ENCODE measurements at regions not wholly inside any gene's neighbourhood (a gene's known extent, or its start where the extent isn't known, plus 50 kb on each side); places are given as distances from the start of the nearest gene placed in this dataset.

DNA sequence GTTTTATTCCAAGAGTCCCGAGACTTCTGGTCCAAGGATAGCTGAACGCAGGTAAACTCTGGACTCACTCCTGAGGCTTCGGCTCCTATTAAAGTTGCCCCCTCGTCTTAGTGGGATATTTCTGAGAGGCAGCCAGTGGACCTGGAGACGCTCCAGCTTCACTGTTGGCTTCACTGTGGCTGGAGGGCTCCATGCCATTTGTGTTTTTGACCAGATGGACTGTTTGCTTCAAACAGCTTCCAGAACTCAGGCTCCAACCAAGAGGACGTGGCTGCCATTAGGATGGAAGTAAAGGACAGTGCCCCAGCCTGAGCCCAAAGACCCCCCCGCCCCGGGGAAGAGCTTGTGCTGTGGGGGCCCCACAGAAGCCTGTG, 94.4 kb upstream of the LDAH start:
- Mint-ChIP-seq H3K4me3 (no peak overlapping the region), H3K9me3 (no peaks in the 10 kb centered on the region)
- TF ChIP-seq CTCF (IDR thresholded peaks at IDR 0.05; ENCODE audit: unreplicated experiment in 3 of 3) = no peak

DNA sequence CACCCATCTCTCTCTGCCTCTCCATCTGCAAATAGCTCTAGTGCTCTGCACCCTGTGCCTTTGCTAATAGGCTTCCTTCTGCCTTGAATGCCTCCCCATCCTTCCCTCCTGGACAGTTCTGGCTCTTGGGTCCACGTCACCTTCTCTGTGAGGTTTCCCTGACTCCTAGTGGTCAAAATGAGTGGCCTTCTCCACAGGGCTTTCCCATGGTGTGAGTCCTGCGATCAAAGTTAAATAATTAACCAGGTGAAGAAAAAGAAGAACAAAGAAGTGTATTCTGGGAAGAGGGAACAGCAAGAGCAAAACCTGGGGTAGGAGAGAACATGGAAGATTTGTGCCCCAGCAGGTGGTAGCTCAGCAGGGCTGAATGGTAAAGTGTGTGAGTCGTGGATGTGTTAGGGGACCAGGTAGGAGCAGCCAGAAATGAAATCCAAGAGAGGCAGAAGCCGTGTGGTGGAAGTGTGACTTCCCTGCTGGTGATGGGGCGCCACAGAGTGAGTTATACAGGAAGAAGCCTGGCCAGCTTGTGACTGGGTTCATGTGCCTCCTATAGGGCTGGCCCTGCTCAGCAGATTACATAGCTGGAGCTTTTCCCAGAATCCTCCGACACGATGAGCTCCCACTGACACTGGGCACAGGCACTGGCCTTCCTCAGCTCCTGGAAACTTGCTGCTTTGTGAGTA, 93.8 kb upstream of the LDAH start:
- peaks cover 3% of the 10 kb centered on the region for H3K9me3 Mint-ChIP-seq
- no peaks in the 10 kb centered on the region for H3K36me3 Mint-ChIP-seq (ENCODE audit: low read depth)
- H3K27me3 Mint-ChIP-seq (ENCODE audit: low read depth) = peaks cover 43% of the 10 kb centered on the region
- peaks cover 26% of the 10 kb centered on the region for H3K4me1 Mint-ChIP-seq
- TF ChIP-seq CTCF (IDR thresholded peaks at IDR 0.05; ENCODE audit: unreplicated experiment in 3 of 3) = peak in 1 of 3 experiments; percentile 22
- peak overlapping the region in 2 of 3 experiments; percentile 4 to 56 for H3K27ac Mint-ChIP-seq
- H3K4me3 Mint-ChIP-seq = no peak overlapping the region

More for the DNA sequence above, 94.4 kb upstream of the LDAH start:
- Mint-ChIP-seq H3K36me3 (ENCODE audit: low read depth) (no peaks in the 10 kb centered on the region), H3K4me1 (peaks cover 26% of the 10 kb centered on the region), H3K27ac (peak overlapping the region in 2 of 3 experiments; percentile 12 to 50), H3K27me3 (ENCODE audit: low read depth) (peaks cover 39% of the 10 kb centered on the region)

DNA sequence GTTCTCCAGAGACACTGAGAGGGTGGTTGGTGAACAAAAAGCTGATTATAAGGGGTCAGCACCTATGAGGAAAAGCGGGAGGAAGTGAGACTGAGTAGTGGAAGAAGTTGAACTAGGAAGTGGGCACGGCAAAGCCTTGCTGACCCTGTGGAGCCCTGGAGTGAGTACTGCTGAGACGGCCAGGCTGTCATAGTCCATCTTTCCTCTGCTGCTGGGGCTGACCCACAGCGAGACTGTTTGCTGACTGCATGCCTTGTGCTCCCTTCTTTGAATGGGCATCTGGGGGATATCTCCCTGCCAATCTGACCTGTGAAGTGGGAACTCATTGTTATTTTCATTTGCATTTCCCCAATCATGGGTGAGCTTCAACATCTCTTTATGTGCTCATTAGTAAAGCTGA, 92.4 kb upstream of the LDAH start:
- TF ChIP-seq CTCF (IDR thresholded peaks at IDR 0.05; ENCODE audit: unreplicated experiment in 3 of 3) = no peak
- H3K36me3 Mint-ChIP-seq (ENCODE audit: low read depth) = no peaks in the 10 kb centered on the region
- H3K9me3 Mint-ChIP-seq = peaks cover 10% of the 10 kb centered on the region
- peaks cover 41% of the 10 kb centered on the region for H3K27me3 Mint-ChIP-seq (ENCODE audit: low read depth)
- H3K4me3 Mint-ChIP-seq = no peak overlapping the region
- H3K4me1 Mint-ChIP-seq = peaks cover 26% of the 10 kb centered on the region
- no peak overlapping the region for H3K27ac Mint-ChIP-seq

- no peaks in the 10 kb centered on the region for H3K36me3 Mint-ChIP-seq (ENCODE audit: low read depth)
- H3K9me3 Mint-ChIP-seq = peaks cover 13% of the 10 kb centered on the region
- H3K27ac Mint-ChIP-seq = no peak overlapping the region
- H3K27me3 Mint-ChIP-seq (ENCODE audit: low read depth) = peaks cover 39% of the 10 kb centered on the region
- no peak overlapping the region for H3K4me3 Mint-ChIP-seq
- no peak for TF ChIP-seq CTCF (IDR thresholded peaks at IDR 0.05; ENCODE audit: unreplicated experiment in 3 of 3)
- peaks cover 26% of the 10 kb centered on the region for H3K4me1 Mint-ChIP-seq
Observed at GRCh38 chr2:20914771-20915170, 91.9 kb upstream of the LDAH start.

DNA sequence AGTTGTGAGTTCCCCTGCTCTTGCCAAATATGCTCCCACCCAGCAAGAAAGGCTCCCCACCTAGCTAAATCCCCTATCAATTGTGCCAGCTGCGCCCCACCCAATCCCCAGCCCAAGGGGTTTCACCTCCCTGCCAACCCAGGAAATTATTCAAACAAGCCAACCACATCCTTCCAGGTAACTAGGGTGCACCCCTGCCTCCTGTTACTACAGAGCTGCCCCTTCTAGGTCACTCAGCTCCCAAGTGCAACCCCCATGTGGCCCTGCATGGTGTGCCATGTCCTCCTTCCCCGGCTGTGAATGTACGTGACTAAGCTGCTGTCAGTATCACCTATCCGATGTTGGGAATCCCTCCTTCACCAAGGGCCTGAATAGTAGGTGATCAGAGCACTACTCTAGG, 91.2 kb upstream of the LDAH start:
- H3K9me3 Mint-ChIP-seq = peaks cover 13% of the 10 kb centered on the region
- H3K27me3 Mint-ChIP-seq (ENCODE audit: low read depth) = peaks cover 38% of the 10 kb centered on the region
- H3K4me3 Mint-ChIP-seq = no peak overlapping the region
- TF ChIP-seq CTCF (IDR thresholded peaks at IDR 0.05; ENCODE audit: unreplicated experiment in 3 of 3) = no peak
- H3K4me1 Mint-ChIP-seq = peaks cover 26% of the 10 kb centered on the region
- no peak overlapping the region for H3K27ac Mint-ChIP-seq
- no peaks in the 10 kb centered on the region for H3K36me3 Mint-ChIP-seq (ENCODE audit: low read depth)

DNA sequence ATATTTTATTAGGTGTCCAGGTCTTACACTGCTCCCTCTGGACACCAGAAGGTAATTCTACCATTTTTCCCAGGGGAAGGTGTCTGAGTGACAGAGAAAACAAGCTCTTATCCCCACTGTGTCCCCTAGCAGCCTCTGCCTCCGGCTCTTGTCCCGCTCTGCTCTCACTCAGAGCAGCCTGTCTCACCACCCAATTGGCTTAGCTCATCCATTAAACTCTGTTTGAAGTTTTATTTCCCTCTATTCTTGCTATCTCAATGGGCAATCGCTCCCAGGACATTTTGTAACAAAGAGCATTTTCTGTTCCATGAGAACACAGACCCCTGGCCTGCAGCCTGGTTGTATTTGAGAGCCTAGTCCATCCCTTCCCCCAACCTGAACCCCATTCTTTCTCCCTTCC, 90.6 kb upstream of the LDAH start:
- H3K36me3 Mint-ChIP-seq (ENCODE audit: low read depth) = no peaks in the 10 kb centered on the region
- peaks cover 22% of the 10 kb centered on the region for H3K4me1 Mint-ChIP-seq
- H3K4me3 Mint-ChIP-seq = no peak overlapping the region
- peaks cover 13% of the 10 kb centered on the region for H3K9me3 Mint-ChIP-seq
- H3K27ac Mint-ChIP-seq = no peak overlapping the region
- TF ChIP-seq CTCF (IDR thresholded peaks at IDR 0.05; ENCODE audit: unreplicated experiment in 3 of 3) = no peak
- peaks cover 37% of the 10 kb centered on the region for H3K27me3 Mint-ChIP-seq (ENCODE audit: low read depth)

Data from nephron (organoid).